Left lung (tissue), 4 donors: ENCODE measurements at regions not wholly inside any gene's neighbourhood (a gene's known extent, or its start where the extent isn't known, plus 50 kb on each side); places are given as distances from the start of the nearest gene placed in this dataset.
A peak's percentile ranks its signal among the peaks of the same experiment; 100 is the strongest.

Experiments
- ATAC-seq: fragments of 200-7000 bp; cut with Tn5 transposase; one replicate; pipeline ENCODE4 v1.9.1; 2020; ENCODE audit warnings: moderate library complexity
- DNase-seq, 4 donors: peaks; one replicate each; pipeline ENCODE4 v3.0.0-alpha.2; 2013 to 2020
- H3K27ac ChIP-seq, 2 donors: fragments of 200-600 bp; sonication (generic) in 1 of 2; one replicate each; pipeline versions ENCODE4 v1.5.0 to v1.8.0; 2020 to 2021
- H3K27me3 ChIP-seq, 2 donors: fragments of 200-600 bp; sonication (generic) in 1 of 2; one replicate each; pipeline versions ENCODE4 v1.5.0 to v1.8.0; 2020 to 2021
- H3K36me3 ChIP-seq, 2 donors: fragments of 200-600 bp; sonication (generic) in 1 of 2; one replicate each; pipeline versions ENCODE4 v1.5.0 to v1.8.0; 2020 to 2021
- H3K4me1 ChIP-seq, 2 donors: fragments of 200-600 bp; one replicate each; pipeline ENCODE4 v1.8.0; 2021
- H3K4me3 ChIP-seq, 2 donors: fragments of 200-600 bp; sonication (generic) in 1 of 2; one replicate each; pipeline versions ENCODE4 v1.5.0 to v1.8.0; 2020 to 2021; ENCODE audit warnings: mild to moderate bottlenecking in 1 of 2
- H3K9me3 ChIP-seq, 2 donors: fragments of 200-600 bp; sonication (generic) in 1 of 2; one replicate each; pipeline versions ENCODE4 v1.5.0 to v1.8.0; 2020 to 2021
- intact Hi-C, 2 donors: fragments of 100-400 bp; cut with DNase I; formaldehyde crosslinking; loops; one replicate each; pipeline versions ENCODE4 v1.11.2 to v1.14.2; 2022
- TF ChIP-seq, protein P1 (sequence below), 2 donors: fragments of 200-600 bp; sonication (generic) in 1 of 2; IDR thresholded peaks; one replicate each; pipeline versions ENCODE4 v1.5.0 to v1.8.0; 2021; ENCODE audit warnings: antibody characterized with exemption in 2 of 2
- donor health status: DM: no; HTN: yes; CAD: no.
- donor health status: DM: no; HTN: no; CAD: no.

DNA sequence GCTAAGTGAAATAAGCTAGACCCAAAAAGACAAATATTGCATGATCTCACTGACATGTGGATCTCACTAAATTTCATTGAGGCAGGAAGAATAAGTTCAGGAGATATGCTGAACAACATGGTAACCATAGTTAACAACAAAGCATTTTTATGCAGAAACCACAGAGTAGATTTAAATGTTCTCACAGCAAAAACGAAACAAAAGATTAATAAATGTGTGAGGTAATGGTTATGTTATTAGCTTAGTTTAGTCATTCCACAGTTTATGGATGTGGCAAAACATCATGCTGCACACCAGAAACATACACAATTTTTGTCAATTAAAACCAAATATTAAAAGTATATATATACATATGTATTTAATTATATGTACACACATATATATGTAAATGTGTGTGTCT is 765.8 kb downstream of the SLITRK5 start:
- intact Hi-C loops = no loop called here
- Histone ChIP-seq H3K4me1 (no peaks in the 10 kb centered on the region), H3K36me3 (no peaks in the 10 kb centered on the region), H3K27me3 (no peaks in the 10 kb centered on the region), H3K27ac (no peak overlapping the region), H3K9me3 (peaks cover 0 to 20% of the 10 kb centered on the region in 2 donors), H3K4me3 (no peak overlapping the region)
- TF ChIP-seq, protein P1, sequence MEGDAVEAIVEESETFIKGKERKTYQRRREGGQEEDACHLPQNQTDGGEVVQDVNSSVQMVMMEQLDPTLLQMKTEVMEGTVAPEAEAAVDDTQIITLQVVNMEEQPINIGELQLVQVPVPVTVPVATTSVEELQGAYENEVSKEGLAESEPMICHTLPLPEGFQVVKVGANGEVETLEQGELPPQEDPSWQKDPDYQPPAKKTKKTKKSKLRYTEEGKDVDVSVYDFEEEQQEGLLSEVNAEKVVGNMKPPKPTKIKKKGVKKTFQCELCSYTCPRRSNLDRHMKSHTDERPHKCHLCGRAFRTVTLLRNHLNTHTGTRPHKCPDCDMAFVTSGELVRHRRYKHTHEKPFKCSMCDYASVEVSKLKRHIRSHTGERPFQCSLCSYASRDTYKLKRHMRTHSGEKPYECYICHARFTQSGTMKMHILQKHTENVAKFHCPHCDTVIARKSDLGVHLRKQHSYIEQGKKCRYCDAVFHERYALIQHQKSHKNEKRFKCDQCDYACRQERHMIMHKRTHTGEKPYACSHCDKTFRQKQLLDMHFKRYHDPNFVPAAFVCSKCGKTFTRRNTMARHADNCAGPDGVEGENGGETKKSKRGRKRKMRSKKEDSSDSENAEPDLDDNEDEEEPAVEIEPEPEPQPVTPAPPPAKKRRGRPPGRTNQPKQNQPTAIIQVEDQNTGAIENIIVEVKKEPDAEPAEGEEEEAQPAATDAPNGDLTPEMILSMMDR (IDR thresholded peaks at IDR 0.05) = no peak
- DNase-seq = no peak
- no peak for ATAC-seq

DNA sequence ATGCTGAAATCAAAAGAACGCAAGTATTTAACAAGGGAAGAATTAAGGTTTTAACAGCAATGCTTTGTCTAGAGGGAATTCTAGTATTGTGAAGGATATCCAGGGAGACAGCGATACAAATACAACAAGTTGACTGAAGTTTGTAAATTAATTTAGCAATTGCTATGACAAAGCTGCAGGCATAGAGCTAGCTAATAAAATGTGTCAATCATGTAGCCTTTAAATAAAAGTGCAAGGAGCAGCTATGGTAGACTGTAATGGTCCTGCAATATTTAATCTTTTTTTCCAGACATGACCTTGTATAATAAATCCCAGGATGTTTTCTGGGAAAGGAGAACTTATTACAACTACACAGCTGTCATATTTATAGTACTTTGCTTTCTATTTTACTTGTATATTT is 779.3 kb downstream of the SLITRK5 start:
- DNase-seq = no peak

DNA sequence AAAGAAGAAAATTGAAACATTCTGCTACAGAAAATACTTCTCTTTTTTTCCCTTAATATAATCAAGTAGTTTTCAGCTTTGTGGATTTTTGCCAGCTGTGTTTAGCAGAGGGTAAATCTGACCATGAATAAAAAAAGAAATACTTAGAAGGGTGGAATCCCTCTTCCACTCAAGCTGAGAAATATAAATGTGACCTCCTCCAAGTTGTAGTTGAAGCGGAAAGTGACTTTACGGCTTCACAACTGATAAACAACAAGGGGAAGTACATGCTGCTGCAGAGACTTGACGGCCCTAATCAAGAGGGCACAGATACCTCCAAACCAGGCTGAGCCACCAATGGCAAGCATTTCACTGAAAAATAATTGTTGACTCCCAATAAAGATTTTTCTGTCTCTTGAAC is 785.0 kb downstream of the SLITRK5 start:
- TF ChIP-seq, protein P1 (IDR thresholded peaks at IDR 0.05) = no peak
- peak in 2 of 4 donors; percentile 1 to 9 for DNase-seq
- no peaks in the 10 kb centered on the region for H3K9me3 ChIP-seq

More for the DNA sequence above, 779.3 kb downstream of the SLITRK5 start:
- TF ChIP-seq, protein P1 (IDR thresholded peaks at IDR 0.05) = no peak
- Histone ChIP-seq H3K4me1 (no peaks in the 10 kb centered on the region), H3K27ac (no peak overlapping the region), H3K4me3 (no peak overlapping the region), H3K27me3 (no peaks in the 10 kb centered on the region), H3K36me3 (no peaks in the 10 kb centered on the region), H3K9me3 (peaks cover 0 to 10% of the 10 kb centered on the region in 2 donors)
- no peak for ATAC-seq
- intact Hi-C loops = no loop called here

DNA sequence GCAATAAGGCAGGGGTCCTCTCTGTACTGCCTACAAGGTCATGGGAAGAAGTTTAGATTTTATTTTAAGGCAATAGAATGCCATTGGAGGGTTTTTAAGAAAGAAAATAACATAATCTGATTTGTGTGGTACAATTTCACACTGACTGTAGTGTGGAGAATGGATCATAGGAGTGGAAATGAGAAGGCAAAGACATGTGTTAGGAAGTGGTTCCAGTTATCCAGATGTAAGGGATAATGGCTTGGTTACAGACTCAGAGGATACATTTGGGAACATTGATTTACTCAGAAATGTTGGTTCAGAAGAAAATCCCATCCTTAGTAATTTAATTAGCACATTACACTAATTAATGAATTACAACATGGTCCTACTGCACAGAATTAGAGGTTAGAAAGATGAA is 788.2 kb downstream of the SLITRK5 start:
- H3K4me3 ChIP-seq = no peak overlapping the region
- H3K27me3 ChIP-seq = no peaks in the 10 kb centered on the region
- no peaks in the 10 kb centered on the region for H3K36me3 ChIP-seq
- intact Hi-C loops = no loop called here
- DNase-seq (no peak), ATAC-seq (no peak)
- TF ChIP-seq, protein P1 (IDR thresholded peaks at IDR 0.05) = no peak
- H3K9me3 ChIP-seq = peaks cover 0 to 3% of the 10 kb centered on the region in 2 donors
- H3K4me1 ChIP-seq = no peaks in the 10 kb centered on the region
- no peak overlapping the region for H3K27ac ChIP-seq

More for the DNA sequence above, 785.0 kb downstream of the SLITRK5 start:
- Histone ChIP-seq H3K27me3 (no peaks in the 10 kb centered on the region), H3K4me1 (no peaks in the 10 kb centered on the region), H3K36me3 (no peaks in the 10 kb centered on the region), H3K27ac (no peak overlapping the region), H3K4me3 (no peak overlapping the region)
- intact Hi-C loops = no loop called here
- no peak for ATAC-seq

DNA sequence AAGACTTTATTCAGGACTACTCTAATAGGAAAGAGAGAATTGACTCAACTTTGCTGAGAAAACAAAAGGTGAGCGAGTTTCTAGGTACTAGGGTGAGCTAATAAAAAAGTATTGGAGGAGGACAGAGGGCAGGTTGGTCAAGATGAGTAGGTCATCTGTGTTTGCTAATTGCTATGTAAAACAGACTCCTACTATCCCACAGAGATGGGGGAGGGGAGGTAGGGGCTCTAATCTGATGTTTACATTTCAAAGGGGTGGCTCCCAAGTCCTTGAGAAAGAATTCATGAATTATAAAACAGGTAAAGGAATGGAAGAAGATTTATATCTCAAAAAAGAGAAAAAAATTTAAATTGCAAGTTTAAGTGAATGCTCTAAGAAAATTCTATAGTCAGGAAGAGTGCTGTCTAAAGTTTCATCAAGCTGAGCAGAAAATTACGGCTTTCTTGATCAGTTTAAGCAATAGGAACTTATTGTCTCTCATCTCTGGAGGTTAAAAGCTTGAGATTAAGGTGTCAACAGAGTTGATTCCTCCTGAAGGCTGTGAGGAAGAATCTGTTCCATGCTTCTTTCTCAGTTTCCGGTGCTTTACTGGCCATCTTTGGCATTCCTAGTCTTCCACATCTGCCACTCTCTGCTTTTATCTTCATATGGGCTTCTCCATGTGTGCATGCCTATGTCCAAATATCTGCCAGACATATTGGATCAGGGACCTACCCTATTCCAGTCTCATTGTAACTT is 790.3 kb downstream of the SLITRK5 start:
- no peaks in the 10 kb centered on the region for H3K4me1 ChIP-seq
- ATAC-seq (no peak), DNase-seq (no peak)
- peaks cover 0 to 3% of the 10 kb centered on the region in 2 donors for H3K9me3 ChIP-seq
- H3K4me3 ChIP-seq = no peak overlapping the region
- no peaks in the 10 kb centered on the region for H3K27me3 ChIP-seq
- TF ChIP-seq, protein P1 (IDR thresholded peaks at IDR 0.05) = no peak
- intact Hi-C loops = no loop called here
- no peaks in the 10 kb centered on the region for H3K36me3 ChIP-seq
- H3K27ac ChIP-seq = no peak overlapping the region
